IMR-90 (cell line): ENCODE measurements at regions not wholly inside any gene's neighbourhood (a gene's known extent, or its start where the extent isn't known, plus 50 kb on each side); places are given as distances from the start of the nearest gene placed in this dataset.

Source experiments
- BHLHE40 ChIP-seq: fragments of 150-350 bp; IDR thresholded peaks from 2 replicates; pipeline ENCODE4 v1.6.1; 2016; ENCODE audit warnings: mild to moderate bottlenecking, low read depth, low read length
- CTCF ChIP-seq: conservative IDR thresholded peaks from 2 replicates; pipeline ENCODE4 v1.5.1; 2012; ENCODE audit warnings: mild to moderate bottlenecking, low read depth, low read length, improper control_type of control experiment
- MXI1 ChIP-seq: IDR thresholded peaks from 2 replicates; pipeline ENCODE4 v1.6.1; 2012; ENCODE audit warnings: low read depth, mild to moderate bottlenecking, low read length, moderate library complexity, borderline replicate concordance
- POLR2A ChIP-seq: IDR thresholded peaks from 2 replicates; pipeline ENCODE4 v1.6.1; 2012; ENCODE audit warnings: mild to moderate bottlenecking, low read depth, low read length
- RCOR1 ChIP-seq: IDR thresholded peaks from 2 replicates; pipeline ENCODE4 v1.6.1; 2012; ENCODE audit warnings: mild to moderate bottlenecking, low read length, improper control_type of control experiment; ENCODE audit not compliant: insufficient replicate concordance

- TF ChIP-seq CTCF (no peak), POLR2A (no peak), MXI1 (no peak), BHLHE40 (no peak), RCOR1 (no peak)
Observed at GRCh38 chr10:30542895-30543288, 86.7 kb downstream of the LYZL2 start.
